Mucosa of descending colon (tissue), 3 donors: ENCODE measurements at regions not wholly inside any gene's neighbourhood (a gene's known extent, or its start where the extent isn't known, plus 50 kb on each side); places are given as distances from the start of the nearest gene placed in this dataset.
A peak's percentile ranks its signal among the peaks of the same experiment; 100 is the strongest.

ENCODE experiments used
- ATAC-seq: fragments of 200-7000 bp; cut with Tn5 transposase; one replicate; pipeline ENCODE4 v1.9.1; 2020; ENCODE audit warnings: mild to moderate bottlenecking, moderate library complexity
- DNase-seq, 3 donors: peaks; one replicate each; pipeline ENCODE4 v3.0.0-alpha.2; 2020
- H3K36me3 ChIP-seq: fragments of 200-600 bp; one replicate; pipeline ENCODE4 v1.8.0; 2021; ENCODE audit warnings: low read depth, mild to moderate bottlenecking
- H3K4me1 ChIP-seq: fragments of 200-600 bp; one replicate; pipeline ENCODE4 v1.8.0; 2021; ENCODE audit warnings: low read depth, mild to moderate bottlenecking
- H3K4me3 ChIP-seq: fragments of 200-600 bp; one replicate; pipeline ENCODE4 v1.8.0; 2021; ENCODE audit warnings: mild to moderate bottlenecking
- H3K9me3 ChIP-seq: fragments of 200-600 bp; one replicate; pipeline ENCODE4 v1.8.0; 2021; ENCODE audit warnings: mild to moderate bottlenecking
- CTCF ChIP-seq: fragments of 200-600 bp; IDR thresholded peaks from one replicate; pipeline ENCODE4 v1.8.0; 2022; ENCODE audit warnings: antibody characterized with exemption, mild to moderate bottlenecking
- intact Hi-C, 2 donors: fragments of 100-400 bp; cut with DNase I in 1 of 2; cut with micrococcal nuclease in 1 of 2; formaldehyde crosslinking; loops; one replicate each; pipeline versions ENCODE4 v1.11.0 to v1.11.1; 2022; cut with DNase I, micrococcal nuclease
- donor health status: DM: no; HTN: no; CAD: no; lungs with moderate emphysema.
- donor health status: DM: no; HTN: no; CAD: no.
- donor health status: DM: no; HTN: yes; CAD: no.

- Histone ChIP-seq H3K4me1 (no peaks in the 10 kb centered on the region), H3K36me3 (no peaks in the 10 kb centered on the region), H3K9me3 (no peaks in the 10 kb centered on the region), H3K4me3 (no peak overlapping the region)
- DNase-seq = no peak
- no peak for TF ChIP-seq CTCF
- intact Hi-C loops = no loop called here
- ATAC-seq = no peak
Observed at GRCh38 chr6:147715035-147715434, 206.5 kb downstream of the SAMD5 start.

- Histone ChIP-seq H3K9me3 (no peaks in the 10 kb centered on the region), H3K4me3 (no peak overlapping the region), H3K36me3 (no peaks in the 10 kb centered on the region), H3K4me1 (no peaks in the 10 kb centered on the region)
- intact Hi-C loops = no loop called here
- ATAC-seq = peak; percentile 30
- DNase-seq = no peak
- no peak for TF ChIP-seq CTCF
Observed at GRCh38 chr6:147716434-147716833, 207.9 kb downstream of the SAMD5 start.

GRCh38 chr6:147717991-147718390 lies 209.5 kb downstream of the SAMD5 start:
- Histone ChIP-seq H3K4me1 (no peaks in the 10 kb centered on the region), H3K36me3 (no peaks in the 10 kb centered on the region), H3K9me3 (no peaks in the 10 kb centered on the region), H3K4me3 (no peak overlapping the region)
- intact Hi-C loops = no loop called here
- DNase-seq = no peak
- ATAC-seq = no peak
- no peak for TF ChIP-seq CTCF

GRCh38 chr6:147722158-147722557 lies 213.7 kb downstream of the SAMD5 start:
- TF ChIP-seq CTCF = no peak
- no peak for ATAC-seq
- intact Hi-C loops = no loop called here
- no peaks in the 10 kb centered on the region for H3K36me3 ChIP-seq
- no peaks in the 10 kb centered on the region for H3K9me3 ChIP-seq
- no peaks in the 10 kb centered on the region for H3K4me1 ChIP-seq
- no peak for DNase-seq
- H3K4me3 ChIP-seq = no peak overlapping the region

- Histone ChIP-seq H3K36me3 (no peaks in the 10 kb centered on the region), H3K4me3 (no peak overlapping the region), H3K9me3 (no peaks in the 10 kb centered on the region), H3K4me1 (no peaks in the 10 kb centered on the region)
- no peak for ATAC-seq
- intact Hi-C loops = no loop called here
- TF ChIP-seq CTCF = no peak
- no peak for DNase-seq
Observed at GRCh38 chr6:147724454-147724853, 216.0 kb downstream of the SAMD5 start.

- intact Hi-C loops = no loop called here
- no peak for TF ChIP-seq CTCF
- Histone ChIP-seq H3K4me1 (no peaks in the 10 kb centered on the region), H3K4me3 (no peak overlapping the region), H3K9me3 (no peaks in the 10 kb centered on the region), H3K36me3 (no peaks in the 10 kb centered on the region)
- DNase-seq (no peak), ATAC-seq (peak; percentile 40)
Observed at GRCh38 chr6:147726342-147726741, 217.9 kb downstream of the SAMD5 start.
